Transverse colon (tissue), 4 donors: ENCODE measurements at regions not wholly inside any gene's neighbourhood (a gene's known extent, or its start where the extent isn't known, plus 50 kb on each side); places are given as distances from the start of the nearest gene placed in this dataset.

ENCODE experiments used
- DNase-seq: peaks from one replicate; pipeline ENCODE4 v3.0.0-alpha.2; 2019
- H3K27ac ChIP-seq, 4 donors: fragments of 200-600 bp; sonication (generic); 2 replicates each; pipeline ENCODE4 v1.5.1; 2016 to 2018; ENCODE audit warnings: inconsistent platforms in 4 of 4
- H3K27me3 ChIP-seq: fragments of 200-600 bp; sonication (generic); 2 replicates; pipeline ENCODE4 v1.5.1; 2017; ENCODE audit warnings: inconsistent platforms
- H3K36me3 ChIP-seq, 4 donors: fragments of 200-600 bp; sonication (generic); 2 replicates each; pipeline ENCODE4 v1.5.1; 2017 to 2019; ENCODE audit warnings: inconsistent platforms in 4 of 4
- H3K4me1 ChIP-seq, 4 donors: fragments of 200-600 bp; sonication (generic); 2 replicates each; pipeline ENCODE4 v1.5.1; 2017 to 2020; ENCODE audit warnings: inconsistent platforms in 4 of 4
- H3K4me3 ChIP-seq, 4 donors: fragments of 200-600 bp; sonication (generic); 1 replicate in 1 of 4; 2 replicates in 3 of 4; pipeline versions ENCODE4 v1.5.1 to v1.6.1; 2017 to 2019; ENCODE audit warnings: inconsistent platforms in 4 of 4
- H3K9me3 ChIP-seq, 2 donors: fragments of 200-600 bp; sonication (generic); 2 replicates each; pipeline ENCODE4 v1.5.1; 2017 to 2019; ENCODE audit warnings: inconsistent platforms in 2 of 2
- EP300 ChIP-seq: sonication (generic); formaldehyde crosslinking; IDR thresholded peaks from one replicate; pipeline ENCODE4 v1.6.1; 2017; ENCODE audit warnings: antibody characterized with exemption, low read depth
- POLR2A ChIP-seq: fragments of 450-650 bp; IDR thresholded peaks from one replicate; pipeline ENCODE4 v1.6.1; 2016; ENCODE audit warnings: antibody characterized with exemption, mild to moderate bottlenecking, moderate library complexity
- POLR2AphosphoS5 ChIP-seq, 3 donors: sonication (generic); formaldehyde crosslinking; IDR thresholded peaks; one replicate each; pipeline ENCODE4 v1.6.1; 2016; ENCODE audit warnings: antibody characterized with exemption in 3 of 3
- WGBS, 2 donors: methylation state at CpG; one replicate each; pipeline ENCODE4 v1.1.5; 2018; ENCODE audit warnings: low coverage in 1 of 2; 5-methylcytosine and 5-hydroxymethylcytosine counted together
- in situ Hi-C, 4 donors: fragments of 200-750 bp; cut with MboI; loops; one replicate each; pipeline versions ENCODE4 v1.15.0 to v1.15.1; 2017; ENCODE audit warnings: low sequenced_read_pairs in 3 of 4, low pct_ligation_motif_present in 1 of 4, low pct_unique_long_range_greater_than_20kb in 1 of 4
- intact Hi-C: fragments of 100-400 bp; cut with DNase I; formaldehyde crosslinking; loops from one replicate; pipeline ENCODE4 v1.15.1; 2023; ENCODE audit warnings: low total_unique reads
- TF ChIP-seq, protein P1 (sequence below), 5 experiments: fragments of 200-600 bp in 3 of 5; fragments of 450-650 bp in 2 of 5; sonication (generic) in 3 of 5; IDR thresholded peaks; 1 replicate in 2 of 5; 2 replicates in 3 of 5; pipeline ENCODE4 v1.5.1; 2016 to 2017; ENCODE audit warnings: antibody characterized with exemption in 5 of 5, inconsistent platforms in 3 of 5, mild to moderate bottlenecking in 2 of 5, moderate library complexity in 1 of 5

DNA sequence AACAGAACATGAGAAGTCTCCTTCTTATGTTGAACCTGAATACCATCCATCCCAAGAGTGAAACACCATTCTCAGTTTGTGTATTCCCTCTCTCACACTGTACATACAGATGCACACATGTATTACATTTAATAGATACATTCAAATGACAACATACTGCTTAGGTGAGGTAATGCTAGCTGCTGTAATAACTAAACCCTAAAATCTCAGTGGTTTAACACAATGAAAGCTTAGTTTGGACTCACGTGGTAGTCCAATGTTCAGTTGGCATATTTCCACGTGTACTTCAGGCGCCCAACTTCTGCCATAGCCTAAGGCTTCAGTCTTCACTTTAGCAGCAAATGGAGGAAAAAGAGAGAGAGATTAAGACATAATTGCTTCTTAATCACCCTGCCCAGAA, 351.1 kb upstream of the PMFBP1 start:
- Histone ChIP-seq H3K4me1 (no peaks in the 10 kb centered on the region), H3K36me3 (no peaks in the 10 kb centered on the region), H3K9me3 (peaks cover 5 to 8% of the 10 kb centered on the region in 2 donors), H3K4me3 (no peak overlapping the region), H3K27me3 (no peaks in the 10 kb centered on the region), H3K27ac (no peak overlapping the region)
- TF ChIP-seq EP300 (no peak), POLR2A (no peak), POLR2AphosphoS5 (IDR thresholded peaks at IDR 0.05) (no peak)
- TF ChIP-seq, protein P1, sequence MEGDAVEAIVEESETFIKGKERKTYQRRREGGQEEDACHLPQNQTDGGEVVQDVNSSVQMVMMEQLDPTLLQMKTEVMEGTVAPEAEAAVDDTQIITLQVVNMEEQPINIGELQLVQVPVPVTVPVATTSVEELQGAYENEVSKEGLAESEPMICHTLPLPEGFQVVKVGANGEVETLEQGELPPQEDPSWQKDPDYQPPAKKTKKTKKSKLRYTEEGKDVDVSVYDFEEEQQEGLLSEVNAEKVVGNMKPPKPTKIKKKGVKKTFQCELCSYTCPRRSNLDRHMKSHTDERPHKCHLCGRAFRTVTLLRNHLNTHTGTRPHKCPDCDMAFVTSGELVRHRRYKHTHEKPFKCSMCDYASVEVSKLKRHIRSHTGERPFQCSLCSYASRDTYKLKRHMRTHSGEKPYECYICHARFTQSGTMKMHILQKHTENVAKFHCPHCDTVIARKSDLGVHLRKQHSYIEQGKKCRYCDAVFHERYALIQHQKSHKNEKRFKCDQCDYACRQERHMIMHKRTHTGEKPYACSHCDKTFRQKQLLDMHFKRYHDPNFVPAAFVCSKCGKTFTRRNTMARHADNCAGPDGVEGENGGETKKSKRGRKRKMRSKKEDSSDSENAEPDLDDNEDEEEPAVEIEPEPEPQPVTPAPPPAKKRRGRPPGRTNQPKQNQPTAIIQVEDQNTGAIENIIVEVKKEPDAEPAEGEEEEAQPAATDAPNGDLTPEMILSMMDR (IDR thresholded peaks at IDR 0.05), result no peak
- DNase-seq, result no peak
- 69 to 80% methylated on average over 3 of the region's 3 CpGs for WGBS, 2 donors
- in situ Hi-C loops, result no loop called here
- intact Hi-C loops, result no loop called here

DNA sequence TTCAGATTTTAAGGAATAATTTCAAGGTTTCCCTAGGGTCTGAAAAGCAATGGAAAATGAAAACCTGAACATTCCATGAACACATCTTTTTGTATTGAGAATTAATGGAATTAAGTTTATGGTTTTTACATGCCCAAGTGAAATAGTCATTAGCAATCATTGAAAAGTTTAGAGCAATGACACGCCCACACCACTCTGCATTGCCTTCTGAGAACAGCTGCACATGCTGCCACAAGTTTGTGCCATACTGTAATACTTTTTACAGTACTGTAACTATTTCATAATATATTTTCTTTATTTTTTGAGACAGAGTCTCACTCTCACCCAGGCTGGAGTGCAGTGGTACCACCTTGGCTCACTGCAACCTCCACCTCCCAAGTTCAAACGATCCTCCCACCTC, 345.2 kb upstream of the PMFBP1 start:
- in situ Hi-C loops, result no loop called here
- DNase-seq, result no peak
- Histone ChIP-seq H3K27me3 (no peaks in the 10 kb centered on the region), H3K4me3 (no peak overlapping the region), H3K36me3 (no peaks in the 10 kb centered on the region), H3K4me1 (no peaks in the 10 kb centered on the region), H3K27ac (no peak overlapping the region), H3K9me3 (peaks cover 0 to 3% of the 10 kb centered on the region in 2 donors)
- 89 to 96% methylated on average over 2 of the region's 2 CpGs for WGBS, 2 donors
- intact Hi-C loops, result no loop called here
- TF ChIP-seq, protein P1 (IDR thresholded peaks at IDR 0.05), result no peak
- no peak for TF ChIP-seq EP300
- no peak for TF ChIP-seq POLR2AphosphoS5 (IDR thresholded peaks at IDR 0.05)
- no peak for TF ChIP-seq POLR2A

DNA sequence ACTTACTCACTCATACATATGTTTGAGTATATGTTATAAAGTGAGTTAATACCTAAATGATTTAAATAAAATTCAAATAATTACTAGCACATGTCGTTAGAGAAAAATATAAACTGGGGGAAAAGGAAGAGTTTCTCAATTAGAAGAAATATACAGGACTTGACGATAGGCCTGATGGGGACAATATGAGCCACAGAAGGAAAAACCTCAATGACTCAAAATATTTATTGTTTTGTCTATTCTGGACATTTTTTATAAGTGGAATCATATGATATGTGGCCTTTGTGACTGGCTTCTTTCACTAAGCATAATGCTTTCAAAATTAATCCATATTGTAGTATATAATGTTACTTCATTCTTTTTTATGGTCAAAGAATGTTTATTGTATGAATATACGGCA, 339.2 kb upstream of the PMFBP1 start:
- Histone ChIP-seq H3K27me3 (no peaks in the 10 kb centered on the region), H3K4me1 (no peaks in the 10 kb centered on the region), H3K36me3 (no peaks in the 10 kb centered on the region), H3K9me3 (no peaks in the 10 kb centered on the region), H3K27ac (no peak overlapping the region), H3K4me3 (no peak overlapping the region)
- TF ChIP-seq, protein P1 (IDR thresholded peaks at IDR 0.05), result no peak
- TF ChIP-seq EP300 (no peak), POLR2AphosphoS5 (IDR thresholded peaks at IDR 0.05) (no peak), POLR2A (no peak)
- in situ Hi-C loops, result no loop called here
- WGBS, 2 donors, result 86 to 100% methylated on average over 3 of the region's 3 CpGs
- intact Hi-C loops, result no loop called here
- no peak for DNase-seq

DNA sequence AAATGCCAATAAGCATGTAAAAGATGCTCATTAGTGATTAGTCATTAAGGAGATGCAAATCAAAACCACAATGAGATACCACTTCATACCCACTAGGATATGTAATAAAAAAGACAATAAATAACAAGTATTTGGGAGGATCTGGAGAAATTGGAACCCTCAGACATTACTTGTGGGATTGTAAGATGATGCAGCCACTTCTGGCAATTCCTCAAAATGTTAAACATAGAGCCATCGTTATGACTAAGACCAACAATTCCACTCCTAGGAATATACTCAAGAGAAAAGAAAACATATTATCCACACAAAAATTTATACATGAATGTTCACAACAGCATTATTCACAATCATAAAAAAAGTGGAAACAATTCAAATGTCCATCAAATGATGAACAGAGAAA, 336.2 kb upstream of the PMFBP1 start:
- Histone ChIP-seq H3K4me1 (no peaks in the 10 kb centered on the region), H3K27ac (no peak overlapping the region), H3K36me3 (no peaks in the 10 kb centered on the region), H3K9me3 (no peaks in the 10 kb centered on the region), H3K4me3 (no peak overlapping the region), H3K27me3 (no peaks in the 10 kb centered on the region)
- no peak for TF ChIP-seq EP300
- TF ChIP-seq, protein P1 (IDR thresholded peaks at IDR 0.05), result no peak
- TF ChIP-seq POLR2AphosphoS5 (IDR thresholded peaks at IDR 0.05), result no peak
- no peak for TF ChIP-seq POLR2A
- intact Hi-C loops, result no loop called here
- in situ Hi-C loops, result no loop called here
- WGBS, 2 donors, result 75 to 82% methylated on average over 1 of the region's 1 CpG
- no peak for DNase-seq
